ENCODE measurements at regions not wholly inside any gene's neighbourhood (a gene's known extent, or its start where the extent isn't known, plus 50 kb on each side); places are given as distances from the start of the nearest gene placed in this dataset.
"Not testable (repeated sequence)": the region's sequence is repeated elsewhere in the genome, so short reads cannot be mapped to it uniquely, and the experiment has no call there.

GRCh38 chr12:73632661-73633060, 905.0 kb upstream of the ATXN7L3B start:
- TF ChIP-seq CTCF (IDR thresholded peaks at IDR 0.05; ENCODE audit: insufficient read depth, low read length, poor library complexity, severe bottlenecking) = no peak
- H3K4me3 ChIP-seq (ENCODE audit: low read depth, low read length) = no peak overlapping the region
- H3K36me3 ChIP-seq (ENCODE audit: control insufficient read depth, insufficient read depth, low read length) = no peaks in the 10 kb centered on the region
- H3K27me3 ChIP-seq (ENCODE audit: control insufficient read depth, insufficient read depth, low read length) = no peaks in the 10 kb centered on the region
- DNase-seq (ENCODE audit: low read depth) = no peak

GRCh38 chr12:73639397-73639796, 898.2 kb upstream of the ATXN7L3B start:
- not testable (repeated sequence) for H3K27me3 ChIP-seq (ENCODE audit: control insufficient read depth, insufficient read depth, low read length); DNase-seq (ENCODE audit: low read depth); H3K36me3 ChIP-seq (ENCODE audit: control insufficient read depth, insufficient read depth, low read length); H3K4me3 ChIP-seq (ENCODE audit: low read depth, low read length)

GRCh38 chr12:73656375-73656774, 881.3 kb upstream of the ATXN7L3B start:
- no peaks in the 10 kb centered on the region for H3K27me3 ChIP-seq (ENCODE audit: control insufficient read depth, insufficient read depth, low read length)
- DNase-seq (ENCODE audit: low read depth) = no peak

GRCh38 chr12:73659802-73660201, 877.8 kb upstream of the ATXN7L3B start:
- Histone ChIP-seq H3K27me3 (ENCODE audit: control insufficient read depth, insufficient read depth, low read length) (no peaks in the 10 kb centered on the region), H3K36me3 (ENCODE audit: control insufficient read depth, insufficient read depth, low read length) (no peaks in the 10 kb centered on the region), H3K4me3 (ENCODE audit: low read depth, low read length) (no peak overlapping the region)
- DNase-seq (ENCODE audit: low read depth) = no peak
- TF ChIP-seq CTCF (IDR thresholded peaks at IDR 0.05; ENCODE audit: insufficient read depth, low read length, poor library complexity, severe bottlenecking) = no peak

More at GRCh38 chr12:73656375-73656774, 881.3 kb upstream of the ATXN7L3B start:
- TF ChIP-seq CTCF (IDR thresholded peaks at IDR 0.05; ENCODE audit: insufficient read depth, low read length, poor library complexity, severe bottlenecking) = no peak
- Histone ChIP-seq H3K4me3 (ENCODE audit: low read depth, low read length) (no peak overlapping the region), H3K36me3 (ENCODE audit: control insufficient read depth, insufficient read depth, low read length) (no peaks in the 10 kb centered on the region)

GRCh38 chr12:73665193-73665592, 872.4 kb upstream of the ATXN7L3B start:
- Histone ChIP-seq H3K4me3 (ENCODE audit: low read depth, low read length) (no peak overlapping the region), H3K36me3 (ENCODE audit: control insufficient read depth, insufficient read depth, low read length) (no peaks in the 10 kb centered on the region), H3K27me3 (ENCODE audit: control insufficient read depth, insufficient read depth, low read length) (no peaks in the 10 kb centered on the region)
- no peak for TF ChIP-seq CTCF (IDR thresholded peaks at IDR 0.05; ENCODE audit: insufficient read depth, low read length, poor library complexity, severe bottlenecking)
- no peak for DNase-seq (ENCODE audit: low read depth)

- DNase-seq (ENCODE audit: low read depth); H3K4me3 ChIP-seq (ENCODE audit: low read depth, low read length); H3K36me3 ChIP-seq (ENCODE audit: control insufficient read depth, insufficient read depth, low read length); H3K27me3 ChIP-seq (ENCODE audit: control insufficient read depth, insufficient read depth, low read length): not testable (repeated sequence)
Observed at GRCh38 chr12:73671550-73671949, 866.1 kb upstream of the ATXN7L3B start.

- H3K4me3 ChIP-seq (ENCODE audit: low read depth, low read length) = no peak overlapping the region
- TF ChIP-seq CTCF (IDR thresholded peaks at IDR 0.05; ENCODE audit: insufficient read depth, low read length, poor library complexity, severe bottlenecking) = no peak
- no peaks in the 10 kb centered on the region for H3K27me3 ChIP-seq (ENCODE audit: control insufficient read depth, insufficient read depth, low read length)
- no peaks in the 10 kb centered on the region for H3K36me3 ChIP-seq (ENCODE audit: control insufficient read depth, insufficient read depth, low read length)
- no peak for DNase-seq (ENCODE audit: low read depth)
Observed at GRCh38 chr12:73677520-73678291, 859.9 kb upstream of the ATXN7L3B start.

All from kidney epithelial cell (primary cell).